ENCODE measurements at regions not wholly inside any gene's neighbourhood (a gene's known extent, or its start where the extent isn't known, plus 50 kb on each side); places are given as distances from the start of the nearest gene placed in this dataset.
"Not testable (repeated sequence)": the region's sequence is repeated elsewhere in the genome, so short reads cannot be mapped to it uniquely, and the experiment has no call there.

DNA sequence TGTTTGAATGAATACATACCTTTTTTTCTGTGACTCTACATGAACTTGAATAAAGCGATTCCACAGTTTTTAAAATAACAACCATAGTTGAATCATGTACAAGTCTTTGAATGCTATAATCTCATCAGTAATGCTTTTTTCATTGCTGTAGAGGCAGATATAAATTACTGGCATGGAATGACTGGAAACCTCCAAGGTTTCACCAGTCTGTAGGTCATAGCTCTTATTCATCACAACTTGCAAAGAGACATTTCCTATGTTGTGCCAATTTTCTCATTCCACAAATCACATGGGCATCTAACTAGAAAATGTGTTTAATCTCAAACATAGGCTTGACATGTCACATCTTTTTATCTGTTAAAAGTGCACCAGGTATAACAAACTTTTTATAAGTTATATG is 407.1 kb upstream of the KCNMB2 start:
- no peaks in the 10 kb centered on the region for H3K4me1 ChIP-seq (ENCODE audit: control insufficient read depth, insufficient read depth, low read length)
- no peaks in the 10 kb centered on the region for H3K36me3 ChIP-seq (ENCODE audit: control insufficient read depth, insufficient read depth, low read length)
- H3K4me3 ChIP-seq (ENCODE audit: low read length): no peak overlapping the region
- H3K27me3 ChIP-seq (ENCODE audit: control insufficient read depth, insufficient read depth, low read length): no peaks in the 10 kb centered on the region
- no peak overlapping the region for H3K27ac ChIP-seq (ENCODE audit: low read depth, low read length)
- no peak overlapping the region for H3K9ac ChIP-seq (ENCODE audit: low read length)

DNA sequence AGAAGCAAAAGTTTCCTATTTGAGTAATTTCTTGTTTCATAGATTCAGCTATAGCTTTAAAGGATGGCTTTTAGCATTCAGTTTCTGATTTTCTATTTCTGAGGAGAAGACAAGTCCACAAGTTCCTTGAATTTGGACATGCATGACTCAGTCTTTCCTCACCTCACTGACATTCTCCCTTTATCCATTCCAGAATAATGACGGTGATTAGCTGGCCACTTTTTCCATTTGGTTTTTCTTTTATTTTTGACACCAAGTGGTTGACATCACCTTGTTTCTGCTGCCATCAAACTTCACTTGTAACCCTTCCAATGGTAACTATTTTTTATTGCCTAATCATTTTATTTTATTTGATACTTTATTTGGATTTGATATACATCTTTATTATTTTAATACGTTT is 404.4 kb upstream of the KCNMB2 start:
- no peaks in the 10 kb centered on the region for H3K4me1 ChIP-seq (ENCODE audit: control insufficient read depth, insufficient read depth, low read length)
- H3K36me3 ChIP-seq (ENCODE audit: control insufficient read depth, insufficient read depth, low read length): no peaks in the 10 kb centered on the region
- H3K27ac ChIP-seq (ENCODE audit: low read depth, low read length): no peak overlapping the region
- H3K27me3 ChIP-seq (ENCODE audit: control insufficient read depth, insufficient read depth, low read length): no peaks in the 10 kb centered on the region
- H3K4me3 ChIP-seq (ENCODE audit: low read length): no peak overlapping the region
- H3K9ac ChIP-seq (ENCODE audit: low read length): no peak overlapping the region

DNA sequence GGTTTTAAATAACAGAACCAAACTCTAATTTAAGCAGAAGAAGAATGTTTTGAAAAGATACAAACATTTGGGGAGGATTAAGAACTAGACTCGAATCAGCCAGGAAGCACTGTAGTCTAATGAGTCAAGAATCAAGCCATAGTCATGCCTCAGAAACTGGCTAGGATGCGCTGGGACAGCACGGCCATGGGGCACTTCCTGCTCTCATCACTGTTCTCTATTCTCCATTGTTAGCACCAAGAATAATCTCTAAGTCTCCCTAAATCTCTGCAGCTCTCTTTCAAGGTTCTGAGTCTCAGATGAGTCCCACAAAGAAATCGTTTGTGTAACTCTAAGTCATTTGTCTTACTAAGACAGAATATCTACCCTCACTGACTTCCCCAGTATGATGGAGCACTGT is 399.0 kb upstream of the KCNMB2 start:
- H3K9ac ChIP-seq (ENCODE audit: low read length): no peak overlapping the region
- no peak overlapping the region for H3K27ac ChIP-seq (ENCODE audit: low read depth, low read length)
- H3K27me3 ChIP-seq (ENCODE audit: control insufficient read depth, insufficient read depth, low read length): no peaks in the 10 kb centered on the region
- no peak overlapping the region for H3K4me3 ChIP-seq (ENCODE audit: low read length)
- no peaks in the 10 kb centered on the region for H3K36me3 ChIP-seq (ENCODE audit: control insufficient read depth, insufficient read depth, low read length)
- no peaks in the 10 kb centered on the region for H3K4me1 ChIP-seq (ENCODE audit: control insufficient read depth, insufficient read depth, low read length)

DNA sequence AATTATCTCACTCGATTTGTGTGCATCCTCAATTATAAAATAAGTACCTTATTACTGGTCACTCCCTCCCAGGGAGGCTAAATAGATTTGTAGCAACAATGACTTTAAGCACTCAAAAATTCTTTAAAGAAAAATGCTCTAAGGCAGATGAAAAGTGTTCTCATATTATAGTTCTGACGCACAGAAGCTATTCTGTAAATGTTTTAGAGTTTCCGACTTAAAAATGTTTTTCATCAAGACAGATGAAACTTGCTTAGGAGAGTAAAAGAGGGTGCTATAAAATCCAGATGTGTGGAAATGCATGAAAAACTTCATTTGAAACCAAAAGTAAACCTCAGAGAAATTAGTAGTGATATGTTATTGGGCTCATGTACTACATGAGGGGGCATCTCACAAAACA is 398.4 kb upstream of the KCNMB2 start:
- Histone ChIP-seq H3K4me3 (ENCODE audit: low read length) (no peak overlapping the region), H3K9ac (ENCODE audit: low read length) (no peak overlapping the region), H3K27ac (ENCODE audit: low read depth, low read length) (no peak overlapping the region), H3K27me3 (ENCODE audit: control insufficient read depth, insufficient read depth, low read length) (no peaks in the 10 kb centered on the region), H3K36me3 (ENCODE audit: control insufficient read depth, insufficient read depth, low read length) (no peaks in the 10 kb centered on the region), H3K4me1 (ENCODE audit: control insufficient read depth, insufficient read depth, low read length) (no peaks in the 10 kb centered on the region)

DNA sequence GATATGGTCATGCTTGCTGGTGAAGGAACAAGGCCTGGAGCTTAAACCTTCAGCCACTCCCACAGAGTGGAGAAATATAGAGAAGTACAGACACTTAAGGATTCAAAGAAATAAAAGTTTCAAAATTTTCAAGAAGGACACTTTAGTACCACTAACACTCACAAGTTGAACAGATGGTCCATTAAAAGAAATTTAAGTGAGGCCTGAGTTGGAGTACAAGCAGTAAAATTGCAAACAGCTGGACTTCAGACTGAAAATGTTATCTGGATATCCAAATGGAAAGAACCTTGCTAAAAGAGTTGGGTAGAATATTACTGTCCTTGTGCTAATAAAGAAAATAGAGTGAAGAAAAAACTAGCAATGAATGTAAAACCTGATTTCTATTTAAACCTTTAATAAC is 397.1 kb upstream of the KCNMB2 start:
- no peaks in the 10 kb centered on the region for H3K36me3 ChIP-seq (ENCODE audit: control insufficient read depth, insufficient read depth, low read length)
- H3K27me3 ChIP-seq (ENCODE audit: control insufficient read depth, insufficient read depth, low read length): no peaks in the 10 kb centered on the region
- no peak overlapping the region for H3K4me3 ChIP-seq (ENCODE audit: low read length)
- no peak overlapping the region for H3K27ac ChIP-seq (ENCODE audit: low read depth, low read length)
- H3K4me1 ChIP-seq (ENCODE audit: control insufficient read depth, insufficient read depth, low read length): no peaks in the 10 kb centered on the region
- no peak overlapping the region for H3K9ac ChIP-seq (ENCODE audit: low read length)

DNA sequence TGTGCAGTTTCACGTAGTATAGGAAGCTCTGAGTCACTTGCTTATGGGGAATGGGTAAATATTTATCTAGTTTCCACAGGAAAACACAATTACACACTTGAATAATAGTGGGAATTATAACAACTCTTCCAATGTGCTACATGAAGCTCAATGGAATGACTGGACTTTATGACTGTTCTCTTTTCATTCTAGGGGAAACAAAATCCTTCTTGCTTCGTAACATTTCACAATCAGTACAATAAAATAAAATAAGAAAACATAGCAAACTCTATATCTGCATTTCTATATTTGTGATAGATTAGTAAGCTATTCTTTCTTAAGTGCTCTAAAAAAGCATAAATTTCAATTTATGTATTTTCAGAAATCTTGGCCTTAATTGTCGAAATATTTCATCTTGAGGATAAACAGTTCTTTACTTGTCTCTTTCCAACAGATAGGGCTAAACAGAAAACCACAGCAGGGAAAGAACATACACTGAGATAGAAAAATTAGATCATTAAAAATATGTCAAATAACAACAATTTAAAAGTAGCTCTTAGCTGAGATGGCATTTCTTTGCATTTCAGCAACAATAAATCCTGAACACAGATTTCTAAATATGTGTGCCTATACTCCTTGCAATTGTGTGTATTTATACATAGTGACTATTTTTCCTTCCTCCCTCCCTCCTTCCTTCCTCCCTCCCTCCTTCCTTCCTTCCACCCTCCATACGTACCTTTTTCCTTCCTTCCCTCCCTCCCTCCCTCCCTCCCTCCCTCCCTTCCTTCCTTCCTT is 395.5 kb upstream of the KCNMB2 start:
- Histone ChIP-seq H3K4me1 (ENCODE audit: control insufficient read depth, insufficient read depth, low read length) (no peaks in the 10 kb centered on the region), H3K27me3 (ENCODE audit: control insufficient read depth, insufficient read depth, low read length) (no peaks in the 10 kb centered on the region), H3K27ac (ENCODE audit: low read depth, low read length) (no peak overlapping the region), H3K4me3 (ENCODE audit: low read length) (no peak overlapping the region), H3K36me3 (ENCODE audit: control insufficient read depth, insufficient read depth, low read length) (no peaks in the 10 kb centered on the region), H3K9ac (ENCODE audit: low read length) (no peak overlapping the region)

DNA sequence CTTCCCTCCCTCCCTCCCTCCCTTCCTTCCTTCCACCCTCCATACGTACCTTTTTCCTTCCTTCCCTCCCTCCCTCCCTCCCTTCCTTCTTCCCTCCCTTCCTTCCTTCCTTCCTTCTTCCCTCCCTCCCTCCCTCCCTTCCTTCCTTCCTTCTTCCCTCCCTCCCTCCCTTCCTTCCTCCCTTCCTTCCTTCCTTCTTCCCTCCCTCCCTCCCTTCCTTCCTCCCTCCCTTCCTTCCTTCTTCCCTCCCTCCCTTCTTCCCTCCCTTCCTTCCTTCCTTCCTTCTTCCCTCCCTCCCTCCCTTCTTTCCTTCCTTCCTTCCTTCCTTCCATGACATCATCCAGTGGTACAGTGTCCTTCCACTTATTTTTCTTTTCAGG is 394.9 kb upstream of the KCNMB2 start:
- H3K27ac ChIP-seq (ENCODE audit: low read depth, low read length); H3K4me1 ChIP-seq (ENCODE audit: control insufficient read depth, insufficient read depth, low read length); H3K9ac ChIP-seq (ENCODE audit: low read length); H3K36me3 ChIP-seq (ENCODE audit: control insufficient read depth, insufficient read depth, low read length); H3K27me3 ChIP-seq (ENCODE audit: control insufficient read depth, insufficient read depth, low read length); H3K4me3 ChIP-seq (ENCODE audit: low read length): not testable (repeated sequence)

DNA sequence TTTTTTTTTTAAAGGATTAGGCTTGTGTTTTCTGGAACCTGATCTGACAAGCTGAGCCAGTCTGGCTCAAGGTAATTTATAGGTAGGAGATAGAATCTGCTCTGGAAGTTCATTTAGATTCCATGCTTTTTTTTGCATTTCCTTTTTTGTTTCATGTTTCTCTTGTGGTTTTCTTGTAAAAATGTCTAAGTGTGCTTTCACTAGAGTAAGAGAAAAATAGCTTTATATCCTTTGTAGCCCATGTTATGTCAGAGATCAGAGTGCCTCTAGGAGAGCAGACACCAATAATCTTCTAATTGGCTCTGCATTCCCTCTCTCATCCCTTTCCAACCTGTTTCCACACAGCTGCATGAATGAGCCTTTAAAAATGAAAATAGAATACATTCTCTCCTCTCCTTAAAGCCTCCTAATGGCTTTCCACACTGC is 389.8 kb upstream of the KCNMB2 start:
- Histone ChIP-seq H3K36me3 (ENCODE audit: control insufficient read depth, insufficient read depth, low read length) (no peaks in the 10 kb centered on the region), H3K4me1 (ENCODE audit: control insufficient read depth, insufficient read depth, low read length) (no peaks in the 10 kb centered on the region), H3K27me3 (ENCODE audit: control insufficient read depth, insufficient read depth, low read length) (no peaks in the 10 kb centered on the region), H3K27ac (ENCODE audit: low read depth, low read length) (no peak overlapping the region), H3K9ac (ENCODE audit: low read length) (no peak overlapping the region), H3K4me3 (ENCODE audit: low read length) (no peak overlapping the region)

DNA sequence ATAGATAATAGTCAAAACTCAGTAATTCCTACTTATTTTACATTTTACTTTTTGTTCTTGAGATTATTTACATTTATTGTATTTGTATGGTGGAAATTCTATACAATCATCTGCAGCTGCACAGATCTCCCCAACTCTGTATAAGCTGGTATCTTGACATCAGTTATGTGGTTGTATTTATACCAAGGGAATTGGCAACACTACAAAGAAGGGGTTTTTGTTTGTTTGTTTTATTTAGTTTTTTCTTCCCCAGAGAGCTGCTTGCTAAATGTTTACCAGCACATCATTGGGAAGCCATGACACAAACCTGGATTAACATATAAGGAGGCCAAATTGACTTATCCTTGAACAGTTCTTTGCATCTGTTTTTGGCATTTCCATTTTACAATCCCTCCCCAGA is 389.2 kb upstream of the KCNMB2 start:
- H3K4me1 ChIP-seq (ENCODE audit: control insufficient read depth, insufficient read depth, low read length): no peaks in the 10 kb centered on the region
- H3K27me3 ChIP-seq (ENCODE audit: control insufficient read depth, insufficient read depth, low read length): no peaks in the 10 kb centered on the region
- H3K9ac ChIP-seq (ENCODE audit: low read length): no peak overlapping the region
- H3K4me3 ChIP-seq (ENCODE audit: low read length): no peak overlapping the region
- no peaks in the 10 kb centered on the region for H3K36me3 ChIP-seq (ENCODE audit: control insufficient read depth, insufficient read depth, low read length)
- no peak overlapping the region for H3K27ac ChIP-seq (ENCODE audit: low read depth, low read length)

DNA sequence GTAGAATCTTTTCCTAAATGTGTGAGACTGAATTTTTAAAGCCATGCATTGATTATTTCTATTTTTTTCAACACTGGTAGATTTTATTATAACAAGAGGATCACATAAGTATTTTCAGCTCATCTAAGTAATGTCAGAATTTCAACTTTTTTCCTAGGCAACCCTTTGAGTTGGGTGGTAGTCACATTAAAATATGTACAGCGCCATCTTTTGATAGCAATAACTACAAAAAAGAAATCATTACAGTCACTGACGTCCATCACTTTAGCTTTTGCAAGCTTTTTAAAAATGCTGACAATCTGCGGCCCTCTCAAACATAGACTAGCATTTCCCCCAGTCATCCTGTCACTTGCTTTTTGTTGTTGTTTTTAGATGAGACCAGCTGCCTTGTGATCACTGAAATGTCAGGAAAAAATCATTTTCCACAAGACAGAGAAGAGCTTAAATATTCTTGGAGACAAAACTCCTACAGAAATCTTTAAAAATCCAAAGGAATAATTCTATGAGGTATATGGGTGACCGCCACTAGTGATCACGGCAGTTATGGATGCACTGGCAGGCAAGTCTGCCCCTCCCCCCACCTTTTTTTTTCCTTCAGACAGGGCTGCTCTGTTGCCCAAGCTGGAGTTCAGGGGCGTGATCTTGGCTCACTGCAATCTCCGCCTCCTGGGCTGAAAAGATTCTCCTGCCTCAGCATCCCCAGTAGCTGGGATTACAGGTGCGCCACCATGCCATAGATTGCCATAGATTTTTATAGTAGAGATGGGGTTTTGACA is 384.0 kb upstream of the KCNMB2 start:
- no peak overlapping the region for H3K27ac ChIP-seq (ENCODE audit: low read depth, low read length)
- H3K4me1 ChIP-seq (ENCODE audit: control insufficient read depth, insufficient read depth, low read length): no peaks in the 10 kb centered on the region
- H3K4me3 ChIP-seq (ENCODE audit: low read length): no peak overlapping the region

DNA sequence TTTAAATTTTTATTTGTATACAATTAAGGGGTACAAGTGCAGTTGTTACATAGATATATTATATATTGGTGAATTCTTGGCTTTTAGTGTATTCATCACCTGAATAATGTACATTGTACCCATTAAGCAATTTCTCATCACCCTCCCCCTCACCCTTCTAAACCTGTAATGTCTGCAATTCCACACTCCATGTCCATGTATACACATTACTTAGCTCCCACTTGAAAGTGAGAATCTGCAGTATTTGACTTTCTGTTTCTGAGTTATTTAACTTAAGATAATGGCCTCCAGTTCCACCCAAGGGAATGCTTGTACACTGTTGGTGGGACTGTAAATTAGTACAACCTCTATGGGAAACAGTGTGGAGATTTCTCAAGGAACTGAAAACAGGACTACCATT is 383.2 kb upstream of the KCNMB2 start:
- H3K27ac ChIP-seq (ENCODE audit: low read depth, low read length): no peak overlapping the region
- H3K4me1 ChIP-seq (ENCODE audit: control insufficient read depth, insufficient read depth, low read length): no peaks in the 10 kb centered on the region
- H3K4me3 ChIP-seq (ENCODE audit: low read length): no peak overlapping the region
- no peaks in the 10 kb centered on the region for H3K36me3 ChIP-seq (ENCODE audit: control insufficient read depth, insufficient read depth, low read length)
- H3K9ac ChIP-seq (ENCODE audit: low read length): no peak overlapping the region
- no peaks in the 10 kb centered on the region for H3K27me3 ChIP-seq (ENCODE audit: control insufficient read depth, insufficient read depth, low read length)

More for the DNA sequence above, 384.0 kb upstream of the KCNMB2 start:
- no peaks in the 10 kb centered on the region for H3K36me3 ChIP-seq (ENCODE audit: control insufficient read depth, insufficient read depth, low read length)
- no peaks in the 10 kb centered on the region for H3K27me3 ChIP-seq (ENCODE audit: control insufficient read depth, insufficient read depth, low read length)
- H3K9ac ChIP-seq (ENCODE audit: low read length): no peak overlapping the region

DNA sequence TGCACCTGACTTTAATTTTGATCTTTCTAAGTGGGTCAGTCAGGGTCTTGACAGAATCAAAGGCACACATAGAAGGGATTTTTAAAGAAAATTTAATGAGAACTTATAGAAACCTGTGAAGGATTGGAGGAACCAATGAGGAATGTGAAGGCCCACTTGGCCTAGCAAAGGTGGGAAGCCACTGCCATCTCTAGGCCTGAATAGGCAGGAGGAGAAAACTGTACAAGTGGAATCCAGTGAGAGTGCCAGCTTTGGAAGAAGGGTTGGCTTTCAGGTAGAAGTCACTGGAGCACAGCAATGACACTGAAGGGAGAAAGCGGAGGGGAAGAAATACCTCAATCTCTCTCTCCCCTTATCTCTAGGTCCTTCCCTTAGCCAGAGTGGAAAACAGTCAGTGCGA is 380.7 kb upstream of the KCNMB2 start:
- Histone ChIP-seq H3K36me3 (ENCODE audit: control insufficient read depth, insufficient read depth, low read length) (no peaks in the 10 kb centered on the region), H3K4me1 (ENCODE audit: control insufficient read depth, insufficient read depth, low read length) (no peaks in the 10 kb centered on the region), H3K27ac (ENCODE audit: low read depth, low read length) (no peak overlapping the region), H3K27me3 (ENCODE audit: control insufficient read depth, insufficient read depth, low read length) (no peaks in the 10 kb centered on the region), H3K4me3 (ENCODE audit: low read length) (no peak overlapping the region), H3K9ac (ENCODE audit: low read length) (no peak overlapping the region)

DNA sequence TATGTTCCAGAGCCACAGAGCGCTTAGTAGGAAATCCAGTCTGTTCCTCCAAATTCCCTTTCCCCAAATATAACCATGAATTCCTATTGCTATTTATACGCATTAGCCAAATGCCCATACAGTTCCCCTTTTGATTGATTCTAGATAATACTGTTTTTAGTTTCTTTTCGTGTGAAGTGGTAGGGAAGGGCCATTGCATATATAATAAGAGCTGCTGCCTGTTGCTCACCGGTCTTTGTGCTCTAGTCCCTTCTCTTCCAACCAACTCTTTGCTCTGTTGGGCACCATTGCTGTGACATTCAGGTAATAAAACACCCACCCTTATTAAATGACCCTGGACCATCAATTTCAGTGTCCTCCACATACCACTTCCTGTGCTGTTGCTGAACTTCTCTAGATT is 379.9 kb upstream of the KCNMB2 start:
- Histone ChIP-seq H3K27ac (ENCODE audit: low read depth, low read length) (no peak overlapping the region), H3K9ac (ENCODE audit: low read length) (no peak overlapping the region), H3K27me3 (ENCODE audit: control insufficient read depth, insufficient read depth, low read length) (no peaks in the 10 kb centered on the region), H3K36me3 (ENCODE audit: control insufficient read depth, insufficient read depth, low read length) (no peaks in the 10 kb centered on the region), H3K4me3 (ENCODE audit: low read length) (no peak overlapping the region), H3K4me1 (ENCODE audit: control insufficient read depth, insufficient read depth, low read length) (no peaks in the 10 kb centered on the region)

Measured in rectal smooth muscle tissue (tissue), 1 donor.